HL-60 (cell line): ENCODE measurements at regions not wholly inside any gene's neighbourhood (a gene's known extent, or its start where the extent isn't known, plus 50 kb on each side); places are given as distances from the start of the nearest gene placed in this dataset.

ENCODE experiments used
- DNase-seq, 2 experiments: peaks; one replicate each; pipeline ENCODE4 v3.0.0-alpha.2; 2010 to 2020; ENCODE audit warnings: low read depth in 1 of 2, low spot score in 1 of 2
- H3K27ac ChIP-seq: fragments of 250-450 bp; sonication (Bioruptor Pico); replicated peaks from 2 replicates; pipeline ENCODE4 v1.5.1; 2020; ENCODE audit warnings: mild to moderate bottlenecking, moderate library complexity
- H3K27me3 ChIP-seq: fragments of 250-450 bp; sonication (Bioruptor Pico); 2 replicates; pipeline ENCODE4 v1.5.1; 2021; ENCODE audit warnings: mild to moderate bottlenecking, moderate library complexity; ENCODE audit not compliant: insufficient read depth, poor library complexity, severe bottlenecking
- H3K4me3 ChIP-seq: replicated peaks from 2 replicates; pipeline ENCODE4 v1.5.1; 2011; ENCODE audit warnings: mild to moderate bottlenecking, control low read depth, low read length; ENCODE audit not compliant: insufficient read depth
- GABPA ChIP-seq: IDR thresholded peaks from 2 replicates; pipeline ENCODE4 v1.6.1; 2012; ENCODE audit warnings: low read depth
- POLR2AphosphoS5 ChIP-seq: IDR thresholded peaks from 2 replicates; pipeline ENCODE4 v1.6.1; 2012; ENCODE audit warnings: low read depth
- SPI1 ChIP-seq: IDR thresholded peaks from 2 replicates; pipeline ENCODE4 v1.6.1; 2012; ENCODE audit warnings: low read depth, mild to moderate bottlenecking, borderline replicate concordance
- TF ChIP-seq, protein P1 (sequence below): IDR thresholded peaks from 2 replicates; pipeline ENCODE4 v1.6.1; 2012; ENCODE audit warnings: low read depth; ENCODE audit not compliant: insufficient replicate concordance
- TF ChIP-seq, protein P2 (sequence below): IDR thresholded peaks from one replicate; pipeline ENCODE4 v1.5.1; 2011; ENCODE audit warnings: low read length, control low read depth, inconsistent platforms; ENCODE audit not compliant: insufficient read depth

DNA sequence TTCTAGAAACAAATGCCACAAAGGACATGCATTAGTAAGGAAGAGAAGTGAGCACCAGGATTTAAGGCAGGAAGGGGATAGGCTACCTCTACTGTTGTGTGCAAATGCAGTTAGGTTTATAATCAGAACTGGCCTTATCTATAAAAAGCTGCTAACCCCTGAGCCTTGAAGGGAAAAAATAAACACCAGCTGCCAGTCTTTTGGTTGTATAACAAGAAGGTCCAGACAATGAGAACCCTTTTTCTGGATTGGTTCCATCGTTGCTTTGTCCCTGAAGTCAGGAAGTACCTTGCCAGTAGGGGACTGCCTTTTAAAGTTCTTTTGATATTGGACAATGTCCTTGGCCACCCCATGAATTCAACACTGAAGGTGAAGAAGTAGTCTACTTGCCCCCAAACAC, 126.7 kb upstream of the OTUD4 start:
- H3K27me3 ChIP-seq, result peaks cover 2% of the 10 kb centered on the region
- no peak for DNase-seq
- no peak overlapping the region for H3K27ac ChIP-seq
- TF ChIP-seq SPI1 (no peak), POLR2AphosphoS5 (no peak), GABPA (no peak)
- TF ChIP-seq, protein P1, sequence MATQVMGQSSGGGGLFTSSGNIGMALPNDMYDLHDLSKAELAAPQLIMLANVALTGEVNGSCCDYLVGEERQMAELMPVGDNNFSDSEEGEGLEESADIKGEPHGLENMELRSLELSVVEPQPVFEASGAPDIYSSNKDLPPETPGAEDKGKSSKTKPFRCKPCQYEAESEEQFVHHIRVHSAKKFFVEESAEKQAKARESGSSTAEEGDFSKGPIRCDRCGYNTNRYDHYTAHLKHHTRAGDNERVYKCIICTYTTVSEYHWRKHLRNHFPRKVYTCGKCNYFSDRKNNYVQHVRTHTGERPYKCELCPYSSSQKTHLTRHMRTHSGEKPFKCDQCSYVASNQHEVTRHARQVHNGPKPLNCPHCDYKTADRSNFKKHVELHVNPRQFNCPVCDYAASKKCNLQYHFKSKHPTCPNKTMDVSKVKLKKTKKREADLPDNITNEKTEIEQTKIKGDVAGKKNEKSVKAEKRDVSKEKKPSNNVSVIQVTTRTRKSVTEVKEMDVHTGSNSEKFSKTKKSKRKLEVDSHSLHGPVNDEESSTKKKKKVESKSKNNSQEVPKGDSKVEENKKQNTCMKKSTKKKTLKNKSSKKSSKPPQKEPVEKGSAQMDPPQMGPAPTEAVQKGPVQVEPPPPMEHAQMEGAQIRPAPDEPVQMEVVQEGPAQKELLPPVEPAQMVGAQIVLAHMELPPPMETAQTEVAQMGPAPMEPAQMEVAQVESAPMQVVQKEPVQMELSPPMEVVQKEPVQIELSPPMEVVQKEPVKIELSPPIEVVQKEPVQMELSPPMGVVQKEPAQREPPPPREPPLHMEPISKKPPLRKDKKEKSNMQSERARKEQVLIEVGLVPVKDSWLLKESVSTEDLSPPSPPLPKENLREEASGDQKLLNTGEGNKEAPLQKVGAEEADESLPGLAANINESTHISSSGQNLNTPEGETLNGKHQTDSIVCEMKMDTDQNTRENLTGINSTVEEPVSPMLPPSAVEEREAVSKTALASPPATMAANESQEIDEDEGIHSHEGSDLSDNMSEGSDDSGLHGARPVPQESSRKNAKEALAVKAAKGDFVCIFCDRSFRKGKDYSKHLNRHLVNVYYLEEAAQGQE, result no peak
- TF ChIP-seq, protein P2, sequence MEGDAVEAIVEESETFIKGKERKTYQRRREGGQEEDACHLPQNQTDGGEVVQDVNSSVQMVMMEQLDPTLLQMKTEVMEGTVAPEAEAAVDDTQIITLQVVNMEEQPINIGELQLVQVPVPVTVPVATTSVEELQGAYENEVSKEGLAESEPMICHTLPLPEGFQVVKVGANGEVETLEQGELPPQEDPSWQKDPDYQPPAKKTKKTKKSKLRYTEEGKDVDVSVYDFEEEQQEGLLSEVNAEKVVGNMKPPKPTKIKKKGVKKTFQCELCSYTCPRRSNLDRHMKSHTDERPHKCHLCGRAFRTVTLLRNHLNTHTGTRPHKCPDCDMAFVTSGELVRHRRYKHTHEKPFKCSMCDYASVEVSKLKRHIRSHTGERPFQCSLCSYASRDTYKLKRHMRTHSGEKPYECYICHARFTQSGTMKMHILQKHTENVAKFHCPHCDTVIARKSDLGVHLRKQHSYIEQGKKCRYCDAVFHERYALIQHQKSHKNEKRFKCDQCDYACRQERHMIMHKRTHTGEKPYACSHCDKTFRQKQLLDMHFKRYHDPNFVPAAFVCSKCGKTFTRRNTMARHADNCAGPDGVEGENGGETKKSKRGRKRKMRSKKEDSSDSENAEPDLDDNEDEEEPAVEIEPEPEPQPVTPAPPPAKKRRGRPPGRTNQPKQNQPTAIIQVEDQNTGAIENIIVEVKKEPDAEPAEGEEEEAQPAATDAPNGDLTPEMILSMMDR, result no peak
- H3K4me3 ChIP-seq, result no peak overlapping the region

DNA sequence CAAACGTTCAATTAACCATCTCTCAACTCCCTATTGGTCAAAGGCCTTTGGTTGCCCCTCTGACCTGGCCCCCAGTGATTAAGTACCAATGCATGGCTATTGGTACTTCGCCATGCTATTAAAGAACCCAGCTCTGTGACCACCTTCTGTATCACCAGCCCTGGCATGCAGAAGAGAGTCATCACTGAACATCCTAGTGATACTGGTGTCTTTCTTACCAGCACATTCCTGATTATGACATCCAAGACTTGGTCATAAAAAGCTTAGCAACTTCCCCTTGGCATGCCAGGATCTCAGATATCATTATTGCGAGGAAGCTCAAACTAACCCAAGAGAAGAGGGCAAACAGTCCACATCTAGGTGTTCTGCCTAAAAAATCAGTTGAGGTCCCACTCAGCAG, 122.3 kb upstream of the OTUD4 start:
- Histone ChIP-seq H3K4me3 (no peak overlapping the region), H3K27ac (no peak overlapping the region), H3K27me3 (no peaks in the 10 kb centered on the region)
- TF ChIP-seq SPI1 (no peak), POLR2AphosphoS5 (no peak), GABPA (no peak)
- TF ChIP-seq, protein P2, result no peak
- TF ChIP-seq, protein P1, result no peak
- DNase-seq, result no peak

DNA sequence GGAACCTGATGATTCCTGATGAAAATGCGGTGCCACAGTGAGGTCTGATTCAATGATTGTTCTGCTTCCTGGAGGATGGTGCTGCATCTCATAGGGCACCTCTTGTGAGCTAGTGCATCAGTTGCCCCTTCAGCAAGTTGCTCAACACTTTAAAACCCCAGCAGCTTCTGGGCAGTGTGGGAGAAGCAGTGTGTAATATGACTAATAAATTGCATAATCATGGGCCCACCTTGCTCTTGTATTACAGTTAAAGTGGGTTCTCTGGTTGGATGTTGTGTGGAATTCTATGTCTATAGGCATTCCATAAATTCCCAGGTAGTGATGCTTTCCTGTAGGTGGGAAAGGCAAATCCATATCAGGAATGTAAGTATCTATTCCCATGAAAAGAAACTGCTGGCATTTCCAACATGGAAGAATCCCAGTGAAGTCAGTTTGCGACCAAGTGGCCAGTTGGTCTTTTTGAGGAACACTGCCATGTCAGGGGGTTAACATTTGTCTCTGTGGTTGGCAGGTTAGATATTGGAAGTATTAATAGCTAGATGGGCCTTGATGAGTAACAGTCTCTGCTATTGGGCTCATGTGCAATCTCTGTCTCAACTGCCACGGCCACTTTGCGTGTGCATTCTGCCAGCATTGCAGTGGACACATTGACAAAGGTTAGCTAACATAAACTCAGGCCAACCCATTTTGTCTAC, 121.1 kb upstream of the OTUD4 start:
- H3K27ac ChIP-seq, result no peak overlapping the region
- no peak for DNase-seq
- no peaks in the 10 kb centered on the region for H3K27me3 ChIP-seq
- TF ChIP-seq, protein P1, result no peak
- TF ChIP-seq GABPA, result no peak
- TF ChIP-seq SPI1, result no peak
- TF ChIP-seq POLR2AphosphoS5, result no peak
- TF ChIP-seq, protein P2, result no peak
- no peak overlapping the region for H3K4me3 ChIP-seq
